ENCODE measurements at regions not wholly inside any gene's neighbourhood (a gene's known extent, or its start where the extent isn't known, plus 50 kb on each side); places are given as distances from the start of the nearest gene placed in this dataset.
"Not testable (repeated sequence)": the region's sequence is repeated elsewhere in the genome, so short reads cannot be mapped to it uniquely, and the experiment has no call there.

- no peak for DNase-seq
Measured at GRCh38 chr7:97381815-97382554, 264.5 kb downstream of the SDHAF3 start.

GRCh38 chr7:97390052-97390451 lies 272.6 kb downstream of the SDHAF3 start:
- no peak for DNase-seq

DNA sequence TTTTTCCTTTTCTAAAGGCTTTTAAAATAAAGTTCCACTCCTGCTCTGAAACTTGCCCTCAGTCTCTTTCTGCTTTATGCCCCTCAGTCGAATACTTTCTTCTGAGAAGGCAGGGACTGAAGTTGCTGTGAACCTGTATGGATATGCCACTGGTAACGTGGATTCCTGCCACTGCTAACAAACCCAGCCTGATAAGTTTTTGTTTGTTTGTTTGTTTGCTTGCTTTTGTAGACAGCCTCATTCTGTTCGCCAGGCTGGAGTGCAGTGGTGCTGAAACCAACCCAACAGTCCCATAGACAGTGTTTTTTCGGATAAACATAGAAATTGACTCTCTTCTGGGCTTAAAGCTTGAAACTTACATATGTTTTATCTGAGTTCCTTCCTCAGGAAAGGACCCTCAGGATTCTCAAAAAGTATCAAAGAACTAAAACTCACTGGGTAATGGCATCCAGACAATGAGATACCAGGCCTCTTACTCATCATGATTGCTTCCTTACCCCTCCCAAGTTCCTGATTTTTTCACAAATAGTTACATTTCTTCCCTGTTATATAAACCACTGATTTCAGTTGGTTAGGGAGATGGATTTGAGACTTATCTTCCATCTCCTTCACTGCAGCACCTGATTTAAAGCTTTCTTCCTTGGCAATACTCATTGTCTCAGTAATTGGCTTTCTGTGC lies 273.6 kb downstream of the SDHAF3 start:
- DNase-seq: no peak

- DNase-seq: no peak
Measured at GRCh38 chr7:97401398-97401797, 283.9 kb downstream of the SDHAF3 start.

DNA sequence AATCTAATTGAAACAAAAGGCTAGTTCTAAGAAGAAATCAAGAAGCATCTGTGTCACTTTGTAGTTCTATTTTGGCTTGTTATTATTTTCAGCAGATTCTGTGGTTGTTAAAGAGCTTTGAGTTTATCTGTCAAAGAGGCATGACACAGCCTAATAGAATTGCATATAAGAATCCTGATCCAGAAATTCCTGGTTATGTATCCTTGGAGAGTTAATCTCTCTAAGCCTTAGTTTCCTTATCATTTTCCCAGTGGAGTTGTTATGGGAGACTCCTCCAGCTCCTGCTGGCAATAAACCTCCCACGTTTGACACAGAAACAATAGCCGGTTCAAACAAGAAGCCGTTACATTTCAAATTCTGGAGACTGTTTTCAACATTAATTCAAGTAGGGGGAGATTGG lies 288.3 kb downstream of the SDHAF3 start:
- no peak for DNase-seq

DNA sequence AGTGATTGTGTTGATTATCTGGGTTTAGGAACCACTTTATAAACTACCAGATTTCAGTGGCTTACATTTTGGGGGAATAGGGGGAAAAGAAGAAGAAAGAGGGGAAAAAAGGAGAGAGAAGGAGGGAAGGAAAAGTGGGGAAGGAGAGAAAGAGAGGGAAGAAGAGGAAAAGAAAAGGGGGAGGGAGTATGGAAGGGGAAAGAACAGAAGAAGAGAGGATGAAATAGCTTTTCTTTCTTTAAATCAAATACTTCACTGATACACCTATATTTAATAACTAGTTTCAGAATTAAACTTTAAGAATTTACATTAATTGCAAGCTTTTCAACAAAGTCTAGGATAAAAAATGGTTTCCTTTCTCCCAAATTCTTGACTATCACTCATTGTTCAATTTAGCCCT lies 289.6 kb downstream of the SDHAF3 start:
- no peak for DNase-seq

GRCh38 chr7:97409346-97409745 lies 291.8 kb downstream of the SDHAF3 start:
- no peak for DNase-seq

GRCh38 chr7:97418312-97418711 lies 300.8 kb downstream of the SDHAF3 start:
- no peak for DNase-seq

DNA sequence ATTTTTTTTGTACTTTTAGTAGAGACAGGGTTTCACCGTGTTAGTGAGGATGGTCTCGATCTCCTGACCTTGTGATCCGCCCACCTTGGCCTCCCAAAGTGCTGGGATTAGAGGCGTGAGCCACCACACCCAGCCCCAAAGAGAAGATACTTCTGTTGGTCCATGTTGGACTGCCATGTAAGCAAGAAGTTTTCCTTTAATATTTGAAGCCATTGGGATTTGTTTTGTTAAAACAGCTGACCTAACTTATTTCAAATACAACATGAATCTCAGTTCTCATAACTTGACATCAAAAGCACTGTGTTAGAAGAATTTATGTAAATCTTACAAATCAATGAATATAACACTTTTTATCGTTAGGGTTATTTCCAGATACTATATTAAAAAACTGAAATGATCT lies 302.4 kb downstream of the SDHAF3 start:
- no peak for DNase-seq

GRCh38 chr7:97421307-97421930 lies 303.9 kb downstream of the SDHAF3 start:
- DNase-seq: no peak

- DNase-seq: no peak
Measured at GRCh38 chr7:97422046-97422445, 304.5 kb downstream of the SDHAF3 start.

GRCh38 chr7:97430006-97430405 lies 301.9 kb upstream of the TAC1 start:
- no peak for DNase-seq

GRCh38 chr7:97439637-97440214 lies 292.2 kb upstream of the TAC1 start:
- DNase-seq: no peak

GRCh38 chr7:97446361-97446760 lies 285.5 kb upstream of the TAC1 start:
- DNase-seq: no peak

GRCh38 chr7:97449448-97449847 lies 282.4 kb upstream of the TAC1 start:
- DNase-seq: not testable (repeated sequence)

DNA sequence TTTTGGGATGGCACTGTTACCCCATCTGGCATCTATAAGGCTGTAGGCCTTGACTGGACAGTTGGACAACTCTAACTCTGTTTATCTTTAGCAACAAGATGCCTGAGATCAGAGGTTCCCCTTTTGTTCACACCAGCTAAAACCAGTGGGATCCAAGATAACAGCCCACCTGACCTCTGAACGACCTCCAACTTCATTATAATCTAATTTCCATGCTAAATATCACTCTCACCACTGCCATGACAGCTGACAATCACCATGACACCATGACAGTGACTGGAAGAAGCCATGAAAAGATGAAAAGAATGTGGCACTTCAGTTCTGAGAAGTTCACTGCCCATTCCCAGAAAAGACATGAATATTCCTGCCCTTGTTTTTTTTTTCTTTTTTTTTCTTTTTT lies 281.4 kb upstream of the TAC1 start:
- no peak for DNase-seq

DNA sequence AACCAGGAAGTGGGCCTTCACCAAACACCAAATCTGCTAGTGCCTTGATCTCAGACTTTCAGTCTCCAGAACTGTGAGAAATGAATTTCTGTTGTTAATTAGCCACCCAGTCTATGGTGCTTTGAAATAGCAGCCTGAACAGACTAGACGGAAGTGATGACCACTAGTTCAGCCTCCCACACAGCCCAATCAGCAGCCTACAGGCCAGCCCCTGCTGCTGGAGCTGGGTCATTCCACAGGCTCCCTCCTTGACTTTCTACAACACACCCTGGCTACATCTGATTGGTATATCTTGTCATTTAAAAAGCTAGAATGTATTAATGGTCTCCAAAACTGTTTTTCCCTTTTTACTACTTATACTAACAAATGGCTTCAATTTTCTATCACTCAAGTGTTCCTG lies 277.2 kb upstream of the TAC1 start:
- no peak for DNase-seq

- DNase-seq: no peak
Measured at GRCh38 chr7:97457054-97457453, 274.8 kb upstream of the TAC1 start.

GRCh38 chr7:97460433-97460832 lies 271.5 kb upstream of the TAC1 start:
- no peak for DNase-seq

DNA sequence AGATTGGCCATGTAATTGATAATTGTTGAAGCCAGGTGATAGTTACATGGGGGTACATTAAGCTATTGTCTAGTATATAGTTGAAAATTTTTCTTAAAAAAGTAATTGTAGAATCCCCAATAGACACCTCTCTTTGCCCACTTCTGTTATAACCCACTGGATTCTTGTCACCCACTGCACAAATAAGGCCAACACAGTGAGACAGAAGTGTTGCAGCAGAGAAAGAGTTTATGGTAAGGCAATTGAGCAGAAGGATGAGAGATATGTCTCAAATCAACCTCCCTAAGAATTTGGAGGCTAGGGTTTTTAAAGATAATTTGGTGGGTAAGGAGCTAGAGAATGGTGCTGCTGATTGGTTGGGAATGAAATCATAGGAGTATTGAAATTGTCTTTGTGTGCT lies 270.3 kb upstream of the TAC1 start:
- no peak for DNase-seq

DNA sequence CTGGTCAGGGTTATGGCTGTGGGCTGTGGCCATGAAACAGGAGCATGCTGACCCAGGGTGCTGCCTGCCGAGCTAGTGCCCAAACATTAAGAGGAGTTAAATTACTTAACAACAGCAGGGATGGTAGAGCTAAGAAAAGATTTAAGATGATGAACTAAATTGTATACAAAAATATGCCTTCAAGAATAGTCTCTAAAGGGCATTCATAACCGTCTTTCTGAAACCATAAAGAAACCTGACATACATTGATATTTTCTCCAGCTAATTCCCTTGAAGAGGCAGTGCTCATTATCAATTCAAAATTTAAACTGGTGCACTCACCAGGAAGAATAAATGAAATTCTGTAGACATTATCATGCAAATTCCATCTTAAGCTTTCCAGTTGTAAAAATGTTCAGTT lies 265.8 kb upstream of the TAC1 start:
- no peak for DNase-seq

GRCh38 chr7:97466999-97467740 lies 264.7 kb upstream of the TAC1 start:
- DNase-seq: no peak

GRCh38 chr7:97468493-97468892 lies 263.4 kb upstream of the TAC1 start:
- no peak for DNase-seq
